ENCODE measurements at regions not wholly inside any gene's neighbourhood (a gene's known extent, or its start where the extent isn't known, plus 50 kb on each side); places are given as distances from the start of the nearest gene placed in this dataset.

- no peak for TF ChIP-seq CTCF (conservative IDR thresholded peaks at IDR 0.05; ENCODE audit: low read depth in 2 of 2)
- no peak for TF ChIP-seq POLR2AphosphoS5 (IDR thresholded peaks at IDR 0.05; ENCODE audit: low read depth)
- no peak for TF ChIP-seq JUNB (IDR thresholded peaks at IDR 0.05; ENCODE audit: unreplicated experiment)
- no peak for TF ChIP-seq EZH2 (IDR thresholded peaks at IDR 0.05; ENCODE audit: low read depth, unreplicated experiment)
- no peak for TF ChIP-seq ETS1 (IDR thresholded peaks at IDR 0.05)
- TF ChIP-seq EZH2phosphoT487 (IDR thresholded peaks at IDR 0.05; ENCODE audit: unreplicated experiment), result no peak
- no peak for TF ChIP-seq ZNF331 (CRISPR knock-in tag; IDR thresholded peaks at IDR 0.05; ENCODE audit: low read depth)
These were observed 104.2 kb upstream of the SLC13A1 start for GRCh38 chr7:123303926-123304325.

Measured in GM23338 (cell line).